Embryonic facial prominence (tissue), 1 donor: ENCODE measurements at regions not wholly inside any gene's neighbourhood (a gene's known extent, or its start where the extent isn't known, plus 50 kb on each side); places are given as distances from the start of the nearest gene placed in this dataset.
"Not testable (repeated sequence)": the region's sequence is repeated elsewhere in the genome, so short reads cannot be mapped to it uniquely, and the experiment has no call there.

Experiments
- DNase-seq: peaks from one replicate; pipeline ENCODE4 v3.0.0-alpha.2; 2016; ENCODE audit errors: extremely low spot score

- no peak for DNase-seq
Measured at GRCh38 chr2:175687465-175687864, 314.6 kb downstream of the LNPK start.

- DNase-seq = no peak
Measured at GRCh38 chr2:175686002-175686401, 316.1 kb downstream of the LNPK start.

- DNase-seq = no peak
Measured at GRCh38 chr2:175684466-175684865, 317.6 kb downstream of the LNPK start.

GRCh38 chr2:175679728-175680127 lies 322.3 kb downstream of the LNPK start:
- DNase-seq = no peak

- DNase-seq = no peak
Measured at GRCh38 chr2:175679231-175679630, 322.8 kb downstream of the LNPK start.

- DNase-seq = no peak
Measured at GRCh38 chr2:175677880-175678279, 324.2 kb downstream of the LNPK start.

GRCh38 chr2:175676813-175677212 lies 325.3 kb downstream of the LNPK start:
- no peak for DNase-seq

- DNase-seq = not testable (repeated sequence)
Measured at GRCh38 chr2:175668804-175669203, 333.3 kb downstream of the LNPK start.

GRCh38 chr2:175662335-175662734 lies 339.7 kb downstream of the LNPK start:
- DNase-seq = no peak

GRCh38 chr2:175648577-175649063 lies 353.4 kb downstream of the LNPK start:
- DNase-seq = no peak

- no peak for DNase-seq
Measured at GRCh38 chr2:175647058-175647457, 355.0 kb downstream of the LNPK start.

GRCh38 chr2:175640655-175641054 lies 361.4 kb downstream of the LNPK start:
- no peak for DNase-seq

GRCh38 chr2:175633227-175633626 lies 368.8 kb downstream of the LNPK start:
- DNase-seq = no peak

GRCh38 chr2:175631245-175631623 lies 370.8 kb downstream of the LNPK start:
- DNase-seq = no peak

GRCh38 chr2:175630280-175631244 lies 371.5 kb downstream of the LNPK start:
- DNase-seq = no peak

- DNase-seq = no peak
Measured at GRCh38 chr2:175628243-175628642, 373.8 kb downstream of the LNPK start.

GRCh38 chr2:175627405-175627804 lies 374.7 kb downstream of the LNPK start:
- no peak for DNase-seq

GRCh38 chr2:175626796-175627195 lies 375.3 kb downstream of the LNPK start:
- DNase-seq = no peak

GRCh38 chr2:175624785-175625184 lies 377.3 kb downstream of the LNPK start:
- no peak for DNase-seq

GRCh38 chr2:175624211-175624761 lies 377.8 kb downstream of the LNPK start:
- DNase-seq = peak; percentile 61

- no peak for DNase-seq
Measured at GRCh38 chr2:175621821-175622220, 380.2 kb downstream of the LNPK start.

- no peak for DNase-seq
Measured at GRCh38 chr2:175620106-175620505, 382.0 kb downstream of the LNPK start.
